Suprapubic skin (tissue), 4 donors: ENCODE measurements at regions not wholly inside any gene's neighbourhood (a gene's known extent, or its start where the extent isn't known, plus 50 kb on each side); places are given as distances from the start of the nearest gene placed in this dataset.

ENCODE experiments used
- DNase-seq, 2 donors: peaks; one replicate each; pipeline ENCODE4 v3.0.0-alpha.2; 2019; ENCODE audit warnings: low spot score in 2 of 2
- H3K27ac ChIP-seq: fragments of 200-600 bp; sonication (generic); one replicate; pipeline ENCODE4 v1.5.1; 2019
- H3K27me3 ChIP-seq: fragments of 200-600 bp; sonication (generic); one replicate; pipeline ENCODE4 v1.5.1; 2019
- H3K36me3 ChIP-seq: fragments of 200-600 bp; sonication (generic); one replicate; pipeline ENCODE4 v1.5.1; 2019
- H3K4me1 ChIP-seq: fragments of 200-600 bp; sonication (generic); one replicate; pipeline ENCODE4 v1.5.1; 2019
- H3K4me3 ChIP-seq: fragments of 200-600 bp; sonication (generic); one replicate; pipeline ENCODE4 v1.5.1; 2019; ENCODE audit warnings: mild to moderate bottlenecking
- H3K9me3 ChIP-seq: fragments of 200-600 bp; sonication (generic); one replicate; pipeline ENCODE4 v1.5.1; 2019
- CTCF ChIP-seq, 2 donors: fragments of 200-600 bp in 1 of 2; fragments of 450-650 bp in 1 of 2; sonication (generic) in 1 of 2; IDR thresholded peaks; one replicate each; pipeline ENCODE4 v1.5.1; 2016 to 2019; ENCODE audit warnings: antibody characterized with exemption in 2 of 2, mild to moderate bottlenecking in 1 of 2, moderate library complexity in 1 of 2
- EP300 ChIP-seq: sonication (generic); formaldehyde crosslinking; IDR thresholded peaks from one replicate; pipeline ENCODE4 v1.6.1; 2017; ENCODE audit warnings: antibody characterized with exemption
- POLR2A ChIP-seq, 2 donors: fragments of 450-650 bp; IDR thresholded peaks; one replicate each; pipeline ENCODE4 v1.6.1; 2017; ENCODE audit warnings: antibody characterized with exemption in 2 of 2, mild to moderate bottlenecking in 2 of 2, moderate library complexity in 2 of 2
- POLR2AphosphoS5 ChIP-seq, 3 donors: sonication (generic); formaldehyde crosslinking; IDR thresholded peaks; one replicate each; pipeline ENCODE4 v1.6.1; 2017; ENCODE audit warnings: antibody characterized with exemption in 3 of 3
- WGBS: methylation state at CpG from one replicate; pipeline ENCODE4 v1.1.5; 2018; 5-methylcytosine and 5-hydroxymethylcytosine counted together

GRCh38 chr1:225720937-225721336 is 56.7 kb upstream of the SRP9 start:
- no peaks in the 10 kb centered on the region for H3K27me3 ChIP-seq
- no peaks in the 10 kb centered on the region for H3K9me3 ChIP-seq
- no peak for DNase-seq
- no peak overlapping the region for H3K27ac ChIP-seq
- H3K4me1 ChIP-seq = no peaks in the 10 kb centered on the region
- H3K36me3 ChIP-seq = no peaks in the 10 kb centered on the region
- no peak for TF ChIP-seq POLR2A (IDR thresholded peaks at IDR 0.05)
- TF ChIP-seq CTCF (IDR thresholded peaks at IDR 0.05) = no peak
- 93% methylated on average over 4 of the region's 4 CpGs for WGBS
- no peak overlapping the region for H3K4me3 ChIP-seq

- Histone ChIP-seq H3K27ac (no peak overlapping the region), H3K4me3 (no peak overlapping the region), H3K4me1 (no peaks in the 10 kb centered on the region), H3K9me3 (no peaks in the 10 kb centered on the region), H3K27me3 (no peaks in the 10 kb centered on the region), H3K36me3 (no peaks in the 10 kb centered on the region)
- 94% methylated on average over 4 of the region's 4 CpGs for WGBS
- TF ChIP-seq EP300 = no peak
- no peak for TF ChIP-seq POLR2AphosphoS5 (IDR thresholded peaks at IDR 0.05)
- TF ChIP-seq CTCF (IDR thresholded peaks at IDR 0.05) = no peak
- TF ChIP-seq POLR2A (IDR thresholded peaks at IDR 0.05) = no peak
- no peak for DNase-seq
These were observed 53.4 kb upstream of the SRP9 start for GRCh38 chr1:225724251-225724650.
